HFF-Myc (cell line): ENCODE measurements at regions not wholly inside any gene's neighbourhood (a gene's known extent, or its start where the extent isn't known, plus 50 kb on each side); places are given as distances from the start of the nearest gene placed in this dataset.

Experiments
- DNase-seq: peaks from one replicate; pipeline ENCODE4 v3.0.0-alpha.2; 2011; ENCODE audit warnings: low read depth; ENCODE audit errors: extremely low read depth
- H3K4me3 ChIP-seq: replicated peaks from 2 replicates; pipeline ENCODE4 v1.5.1; 2011; ENCODE audit warnings: low read depth, mild to moderate bottlenecking, control low read depth, low read length
- CTCF ChIP-seq: IDR thresholded peaks from 2 replicates; pipeline ENCODE4 v1.5.1; 2012; ENCODE audit warnings: mild to moderate bottlenecking, low read depth, low read length, control low read depth; ENCODE audit errors: missing control alignments

- H3K4me3 ChIP-seq, result no peak overlapping the region
- no peak for DNase-seq
- TF ChIP-seq CTCF, result no peak
Observed at GRCh38 chr18:78849046-78849445, 130.6 kb upstream of the SALL3 start.

GRCh38 chr18:78849458-78849857, 130.2 kb upstream of the SALL3 start:
- no peak overlapping the region for H3K4me3 ChIP-seq
- DNase-seq, result no peak
- TF ChIP-seq CTCF, result no peak

- H3K4me3 ChIP-seq, result no peak overlapping the region
- TF ChIP-seq CTCF, result no peak
- DNase-seq, result no peak
Observed at GRCh38 chr18:78853341-78853740, 126.3 kb upstream of the SALL3 start.

- no peak for DNase-seq
- TF ChIP-seq CTCF, result no peak
- no peak overlapping the region for H3K4me3 ChIP-seq
Observed at GRCh38 chr18:78855188-78855587, 124.4 kb upstream of the SALL3 start.

GRCh38 chr18:78856569-78857313, 122.9 kb upstream of the SALL3 start:
- TF ChIP-seq CTCF, result no peak
- no peak overlapping the region for H3K4me3 ChIP-seq
- DNase-seq, result no peak

GRCh38 chr18:78857314-78858150, 122.1 kb upstream of the SALL3 start:
- DNase-seq, result no peak
- no peak overlapping the region for H3K4me3 ChIP-seq
- no peak for TF ChIP-seq CTCF
